Testis (tissue), 2 donors: ENCODE measurements at regions not wholly inside any gene's neighbourhood (a gene's known extent, or its start where the extent isn't known, plus 50 kb on each side); places are given as distances from the start of the nearest gene placed in this dataset.

Experiments
- CTCF ChIP-seq, 3 experiments: fragments of 450-650 bp in 2 of 3; fragments of 200-600 bp in 1 of 3; sonication (generic) in 1 of 3; IDR thresholded peaks; one replicate each; pipeline ENCODE4 v1.5.1; 2016 to 2019; ENCODE audit warnings: antibody characterized with exemption in 3 of 3, mild to moderate bottlenecking in 2 of 3, moderate library complexity in 1 of 3
- POLR2A ChIP-seq: fragments of 450-650 bp; IDR thresholded peaks from one replicate; pipeline ENCODE4 v1.6.1; 2017; ENCODE audit warnings: antibody characterized with exemption, mild to moderate bottlenecking, moderate library complexity

DNA sequence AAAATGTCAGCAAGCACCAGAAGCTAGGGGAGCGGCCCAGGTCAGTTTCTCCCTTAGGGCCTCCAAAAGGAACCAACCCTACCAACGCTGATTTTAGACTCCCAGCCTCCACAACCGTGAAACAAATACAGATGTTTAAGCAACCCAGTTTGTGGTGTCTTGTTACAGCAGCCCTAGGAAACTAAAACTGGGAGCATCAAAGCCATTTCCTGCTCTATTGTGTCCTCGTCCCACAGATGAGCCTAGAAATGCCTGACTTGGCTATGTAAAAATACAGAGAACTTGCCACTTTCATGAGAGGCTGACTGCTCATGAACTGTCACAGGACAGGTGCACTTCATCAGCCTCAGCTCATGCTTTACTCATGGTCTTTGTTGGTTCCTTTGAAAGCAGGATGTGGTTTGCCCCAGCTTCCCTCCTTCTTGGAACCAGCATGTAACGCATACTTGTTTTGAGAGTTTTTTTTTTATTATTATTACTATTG lies 97.6 kb upstream of the SLC39A10 start:
- TF ChIP-seq POLR2A = no peak
- TF ChIP-seq CTCF (IDR thresholded peaks at IDR 0.05) = no peak
